SK-N-SH (cell line): ENCODE measurements at regions not wholly inside any gene's neighbourhood (a gene's known extent, or its start where the extent isn't known, plus 50 kb on each side); places are given as distances from the start of the nearest gene placed in this dataset.

Source experiments
- CTCF ChIA-PET: fragments of 300-600, 350-600 bp; formaldehyde crosslinking; extraction: SDS; loops from one replicate; lab custom pipeline; 2021; lab: Yijun Ruan, JAX
- POLR2A ChIA-PET: fragments of 350-600 bp; sonication (Branson Sonifier 250); formaldehyde crosslinking; extraction: SDS; loops from one replicate; lab custom pipeline; 2020; ENCODE audit warnings: antibody characterized with exemption, inconsistent platforms; lab: Yijun Ruan, JAX
- DNase-seq: peaks from one replicate; pipeline ENCODE4 v3.0.0; 2012
- H2AFZ ChIP-seq: fragments of 200-600 bp; sonication (generic); 2 replicates; pipeline ENCODE4 v1.8.1; 2016; ENCODE audit warnings: antibody characterized with exemption, mild to moderate bottlenecking, low read depth
- H3F3A ChIP-seq: fragments of 200-600 bp; sonication (generic); replicated peaks from 2 replicates; pipeline ENCODE3; 2016; ENCODE audit warnings: antibody characterized with exemption, mild to moderate bottlenecking; ENCODE audit not compliant: insufficient read depth
- H3K27ac ChIP-seq, 2 experiments: fragments of 200-500 bp in 1 of 2; fragments of 200-600 bp in 1 of 2; sonication (Bioruptor generic) in 1 of 2; sonication (generic), shearing (Covaris generic) in 1 of 2; 2 replicates each; pipeline versions ENCODE4 v1.5.1 to v1.6.1; 2014 to 2016; ENCODE audit warnings: low read depth in 2 of 2, inconsistent platforms in 1 of 2, low read length in 1 of 2, mild to moderate bottlenecking in 1 of 2, mixed read lengths in 1 of 2
- H3K27me3 ChIP-seq: fragments of 200-600 bp; sonication (generic), shearing (Covaris generic); 2 replicates; pipeline ENCODE4 v1.6.1; 2016; ENCODE audit warnings: mixed run types; ENCODE audit not compliant: insufficient read depth
- H3K36me3 ChIP-seq, 2 experiments: fragments of 200-500 bp in 1 of 2; fragments of 200-600 bp in 1 of 2; sonication (Bioruptor generic) in 1 of 2; sonication (generic) in 1 of 2; replicated peaks in 1 of 2; 2 replicates each; pipeline versions ENCODE3 to v1.5.1; 2014 to 2016; ENCODE audit warnings: low read length in 1 of 2, mild to moderate bottlenecking in 1 of 2; ENCODE audit not compliant: insufficient read depth in 2 of 2, control insufficient read depth in 1 of 2
- H3K4me1 ChIP-seq, 2 experiments: fragments of 200-500 bp in 1 of 2; fragments of 200-600 bp in 1 of 2; sonication (Bioruptor generic) in 1 of 2; sonication (generic), shearing (Covaris generic) in 1 of 2; 2 replicates each; pipeline versions ENCODE4 v1.5.1 to v1.6.1; 2014 to 2016; ENCODE audit warnings: low read depth in 1 of 2, low read length in 1 of 2, mixed run types in 1 of 2; ENCODE audit not compliant: insufficient read depth in 2 of 2, control insufficient read depth in 1 of 2
- H3K4me2 ChIP-seq: fragments of 200-600 bp; sonication (generic), shearing (Covaris generic); 2 replicates; pipeline ENCODE4 v1.6.1; 2017; ENCODE audit warnings: mixed run types
- H3K4me3 ChIP-seq, 2 experiments: fragments of 200-500 bp in 1 of 2; fragments of 200-600 bp in 1 of 2; sonication (Bioruptor generic) in 1 of 2; sonication (generic), shearing (Covaris generic) in 1 of 2; 2 replicates each; pipeline versions ENCODE4 v1.5.1 to v1.8.1; 2014 to 2016; ENCODE audit warnings: low read depth in 2 of 2, inconsistent platforms in 1 of 2, low read length in 1 of 2, mild to moderate bottlenecking in 1 of 2, mixed read lengths in 1 of 2, moderate library complexity in 1 of 2
- H3K79me2 ChIP-seq: fragments of 200-600 bp; sonication (generic); 2 replicates; pipeline ENCODE4 v1.8.1; 2017; ENCODE audit warnings: mild to moderate bottlenecking; ENCODE audit not compliant: insufficient read depth
- H3K9ac ChIP-seq: fragments of 200-600 bp; sonication (generic); 2 replicates; pipeline ENCODE4 v1.6.1; 2017; ENCODE audit warnings: mixed run types
- H3K9me2 ChIP-seq: fragments of 200-600 bp; sonication (generic); 2 replicates; pipeline ENCODE4 v1.6.1; 2017; ENCODE audit warnings: mixed run types
- H3K9me3 ChIP-seq: fragments of 200-600 bp; sonication (generic); 2 replicates; pipeline ENCODE4 v1.6.1; 2017; ENCODE audit warnings: mixed run types, mild to moderate bottlenecking, moderate library complexity
- H4K20me1 ChIP-seq: fragments of 200-600 bp; sonication (generic); 2 replicates; pipeline ENCODE4 v1.6.1; 2017; ENCODE audit warnings: mild to moderate bottlenecking, mixed run types; ENCODE audit not compliant: insufficient read depth
- CHD2 ChIP-seq: fragments of 150-350 bp; IDR thresholded peaks from 2 replicates; pipeline ENCODE4 v1.6.1; 2018; ENCODE audit warnings: low read length; ENCODE audit not compliant: partially characterized antibody
- EP300 ChIP-seq, 2 experiments: IDR thresholded peaks; 2 replicates each; pipeline versions ENCODE4 v1.4.0 to v1.6.1; 2012; ENCODE audit warnings: borderline replicate concordance in 1 of 2, low read depth in 1 of 2, low read length in 1 of 2
- EZH2phosphoT487 ChIP-seq: fragments of 200-600 bp; sonication (generic); IDR thresholded peaks from 2 replicates; pipeline ENCODE4 v1.6.1; 2017; ENCODE audit warnings: low read depth, mixed run types, mild to moderate bottlenecking, antibody characterized with exemption, moderate library complexity, borderline replicate concordance
- FOSL2 ChIP-seq: IDR thresholded peaks from 2 replicates; pipeline ENCODE4 v1.4.0; 2012; ENCODE audit warnings: low read depth, mild to moderate bottlenecking, moderate library complexity, borderline replicate concordance
- FOXM1 ChIP-seq: IDR thresholded peaks from 2 replicates; pipeline ENCODE4 v1.4.0; 2012; ENCODE audit warnings: low read depth, mild to moderate bottlenecking
- GABPA ChIP-seq: IDR thresholded peaks from 2 replicates; pipeline ENCODE4 v1.4.0; 2012; ENCODE audit warnings: low read depth, mild to moderate bottlenecking
- IRF3 ChIP-seq: fragments of 150-350 bp; IDR thresholded peaks from 2 replicates; pipeline ENCODE4 v1.6.1; 2016; ENCODE audit warnings: mild to moderate bottlenecking, low read depth, low read length
- MEF2A ChIP-seq: IDR thresholded peaks from 2 replicates; pipeline ENCODE4 v1.4.0; 2012; ENCODE audit warnings: low read depth, borderline replicate concordance
- MXI1 ChIP-seq: IDR thresholded peaks from 2 replicates; pipeline ENCODE4 v1.6.1; 2012; ENCODE audit warnings: mild to moderate bottlenecking, low read depth, low read length, improper control_type of control experiment
- NFIC ChIP-seq: IDR thresholded peaks from 2 replicates; pipeline ENCODE4 v1.4.0; 2012; ENCODE audit warnings: borderline replicate concordance
- NRF1 ChIP-seq: IDR thresholded peaks from 2 replicates; pipeline ENCODE4 v1.6.1; 2012; ENCODE audit warnings: low read depth, mild to moderate bottlenecking, low read length
- PBX3 ChIP-seq: IDR thresholded peaks from 2 replicates; pipeline ENCODE4; 2012
- POLR2AphosphoS5 ChIP-seq: IDR thresholded peaks from 2 replicates; pipeline ENCODE4 v1.6.1; 2012; ENCODE audit warnings: low read depth, low read length
- RAD21 ChIP-seq: IDR thresholded peaks from 2 replicates; pipeline ENCODE4 v1.6.1; 2012; ENCODE audit warnings: mild to moderate bottlenecking, low read length
- RXRA ChIP-seq: IDR thresholded peaks from 2 replicates; pipeline ENCODE4 v1.4.0; 2012; ENCODE audit warnings: low read depth, mild to moderate bottlenecking, borderline replicate concordance
- SIN3A ChIP-seq: IDR thresholded peaks from 2 replicates; pipeline ENCODE4 v1.6.1; 2012; ENCODE audit warnings: low read depth, mild to moderate bottlenecking, low read length, moderate library complexity, borderline replicate concordance
- TCF12 ChIP-seq: IDR thresholded peaks from 2 replicates; pipeline ENCODE4 v1.4.0; 2012
- TEAD4 ChIP-seq: IDR thresholded peaks from 2 replicates; pipeline ENCODE4 v1.4.0; 2012; ENCODE audit warnings: mild to moderate bottlenecking, borderline replicate concordance; ENCODE audit not compliant: insufficient read depth
- ZBTB33 ChIP-seq: IDR thresholded peaks from 2 replicates; pipeline ENCODE4 v1.4.0; 2012; ENCODE audit warnings: low read depth, borderline replicate concordance
- WGBS: methylation state at CpG from one replicate; pipeline ENCODE4 v1.1.6; 2017; ENCODE audit warnings: low lambda C conversion rate; 5-methylcytosine and 5-hydroxymethylcytosine counted together

GRCh38 chr1:56374026-56374974 lies 205.1 kb downstream of the PLPP3 start (continued):
- no peak for TF ChIP-seq EZH2phosphoT487
- peak; percentile 59 for TF ChIP-seq POLR2AphosphoS5
- peak; percentile 71 for TF ChIP-seq CHD2
- TF ChIP-seq ZBTB33 = no peak
- peak; percentile 86 for TF ChIP-seq TCF12
- no peak for TF ChIP-seq MEF2A
- peak; percentile 76 for TF ChIP-seq NFIC
- no peak for TF ChIP-seq TEAD4
- peak; percentile 29; the same call in 1 of the 2 replicates for TF ChIP-seq MXI1
- no peak for TF ChIP-seq FOXM1
- TF ChIP-seq RXRA = peak; percentile 56; the same call in 1 of the 2 replicates
- TF ChIP-seq NRF1 = no peak

- no peaks in the 10 kb centered on the region for H3K9me2 ChIP-seq
- no peak overlapping the region for H3K4me3 ChIP-seq
- POLR2A ChIA-PET = interaction anchor here (1.0 kb wide), 1 partner anchor 23 kb away, joined by 5 read pairs; no protein-coding TSS in a partner anchor
- peaks cover 7 to 27% of the 10 kb centered on the region in 2 experiments; a peak in 2 of 4 replicates for H3K4me1 ChIP-seq
- CTCF ChIA-PET = interaction anchor here (1.0 kb wide), 1 partner anchor 201 kb away, joined by 3 read pairs; no protein-coding TSS in a partner anchor
- no peak overlapping the region for H3K9ac ChIP-seq
- H4K20me1 ChIP-seq = no peaks in the 10 kb centered on the region
- H3K79me2 ChIP-seq = no peaks in the 10 kb centered on the region
- peak overlapping the region in 1 of 2 experiments; percentile 58; a peak in 1 of 4 replicates for H3K27ac ChIP-seq
- H2AFZ ChIP-seq = no peak overlapping the region
- no peaks in the 10 kb centered on the region for H3K36me3 ChIP-seq
- no peaks in the 10 kb centered on the region for H3K9me3 ChIP-seq
- no peaks in the 10 kb centered on the region for H3K27me3 ChIP-seq
- no peak overlapping the region for H3K4me2 ChIP-seq
- WGBS = 92% methylated on average over 6 of the region's 6 CpGs
- DNase-seq = no peak
- H3F3A ChIP-seq = peaks cover 4% of the 10 kb centered on the region
- TF ChIP-seq SIN3A (no peak), RAD21 (no peak), IRF3 (no peak), GABPA (no peak), POLR2AphosphoS5 (no peak), EP300 (IDR thresholded peaks at IDR 0.05; ENCODE audit: borderline replicate concordance in 1 of 2, low read depth in 1 of 2, low read length in 1 of 2) (no peak), ZBTB33 (no peak), MXI1 (no peak), MEF2A (no peak), TCF12 (no peak), FOSL2 (no peak), NRF1 (no peak), PBX3 (no peak)
Measured at GRCh38 chr1:56370513-56370912, 208.8 kb downstream of the PLPP3 start.
